Breast epithelium (tissue), 3 donors: ENCODE measurements at regions not wholly inside any gene's neighbourhood (a gene's known extent, or its start where the extent isn't known, plus 50 kb on each side); places are given as distances from the start of the nearest gene placed in this dataset.

Experiments
- POLR2AphosphoS5 ChIP-seq, 3 donors: sonication (generic); formaldehyde crosslinking; IDR thresholded peaks; one replicate each; pipeline ENCODE4 v1.6.1; 2017; ENCODE audit warnings: antibody characterized with exemption in 3 of 3
- TF ChIP-seq, protein P1 (sequence below), 3 donors: fragments of 450-650 bp; IDR thresholded peaks; one replicate each; pipeline ENCODE4 v1.5.1; 2016 to 2017; ENCODE audit warnings: antibody characterized with exemption in 3 of 3, mild to moderate bottlenecking in 3 of 3, moderate library complexity in 3 of 3

DNA sequence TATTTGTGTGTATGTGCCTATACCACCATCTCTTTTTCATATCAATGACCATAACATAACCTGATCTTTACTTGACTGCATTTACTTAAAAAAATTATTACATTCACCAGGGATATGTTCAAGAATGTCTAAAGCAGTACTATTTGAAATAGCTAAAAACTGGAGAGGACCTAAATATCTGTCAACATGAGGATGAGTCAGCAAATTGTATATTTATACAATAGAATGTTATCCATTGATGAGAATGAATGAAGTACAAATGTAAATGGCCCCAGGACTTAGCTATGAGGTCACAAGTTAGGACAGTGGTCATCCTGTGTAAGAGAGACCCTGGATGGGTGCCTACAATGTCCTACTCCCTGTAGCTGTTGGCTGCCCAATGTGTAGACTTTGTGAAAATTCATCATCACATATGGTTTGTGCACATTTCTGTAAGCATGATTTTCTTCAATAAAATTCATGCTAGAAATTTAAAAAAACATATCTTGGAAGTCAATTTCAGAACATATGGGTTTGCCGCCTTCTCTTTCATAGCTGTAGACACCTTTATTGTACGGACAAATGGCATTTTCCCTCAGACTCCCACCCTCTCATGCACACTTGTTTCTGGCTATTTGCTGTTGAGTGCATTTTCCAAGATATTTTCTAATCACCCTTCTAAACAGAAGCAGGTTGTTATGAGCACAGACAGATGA lies 202.4 kb downstream of the CDH26 start:
- no peak for TF ChIP-seq POLR2AphosphoS5 (IDR thresholded peaks at IDR 0.05)
- TF ChIP-seq, protein P1, sequence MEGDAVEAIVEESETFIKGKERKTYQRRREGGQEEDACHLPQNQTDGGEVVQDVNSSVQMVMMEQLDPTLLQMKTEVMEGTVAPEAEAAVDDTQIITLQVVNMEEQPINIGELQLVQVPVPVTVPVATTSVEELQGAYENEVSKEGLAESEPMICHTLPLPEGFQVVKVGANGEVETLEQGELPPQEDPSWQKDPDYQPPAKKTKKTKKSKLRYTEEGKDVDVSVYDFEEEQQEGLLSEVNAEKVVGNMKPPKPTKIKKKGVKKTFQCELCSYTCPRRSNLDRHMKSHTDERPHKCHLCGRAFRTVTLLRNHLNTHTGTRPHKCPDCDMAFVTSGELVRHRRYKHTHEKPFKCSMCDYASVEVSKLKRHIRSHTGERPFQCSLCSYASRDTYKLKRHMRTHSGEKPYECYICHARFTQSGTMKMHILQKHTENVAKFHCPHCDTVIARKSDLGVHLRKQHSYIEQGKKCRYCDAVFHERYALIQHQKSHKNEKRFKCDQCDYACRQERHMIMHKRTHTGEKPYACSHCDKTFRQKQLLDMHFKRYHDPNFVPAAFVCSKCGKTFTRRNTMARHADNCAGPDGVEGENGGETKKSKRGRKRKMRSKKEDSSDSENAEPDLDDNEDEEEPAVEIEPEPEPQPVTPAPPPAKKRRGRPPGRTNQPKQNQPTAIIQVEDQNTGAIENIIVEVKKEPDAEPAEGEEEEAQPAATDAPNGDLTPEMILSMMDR (IDR thresholded peaks at IDR 0.05), result no peak
